H1 (cell line): ENCODE measurements at regions not wholly inside any gene's neighbourhood (a gene's known extent, or its start where the extent isn't known, plus 50 kb on each side); places are given as distances from the start of the nearest gene placed in this dataset.

Experiments used
- CTCF ChIA-PET: fragments of 300-600 bp; sonication (Branson Sonifier 250); formaldehyde crosslinking; loops from one replicate; lab custom pipeline; 2021; ENCODE audit not compliant: partially characterized antibody; lab: Charles Lee
- POLR2A ChIA-PET: fragments of 300-600 bp; sonication (Branson Sonifier 250); formaldehyde crosslinking; loops from one replicate; lab custom pipeline; 2021; ENCODE audit warnings: inconsistent platforms; ENCODE audit not compliant: partially characterized antibody; lab: Charles Lee
- DNase-seq, 2 experiments: peaks; one replicate each; pipeline versions ENCODE4 v3.0.0 to v3.0.0-alpha.2; 2010 to 2022; ENCODE audit warnings: low spot score in 2 of 2, low read depth in 1 of 2, mixed read lengths in 1 of 2
- FAIRE-seq: peaks from 2 replicates; lab custom pipeline; 2011; peaks lifted over from hg19 to GRCh38; lab: Jason Lieb, UNC
- H2AFZ ChIP-seq: 2 replicates; pipeline ENCODE4 v1.8.1; 2012; ENCODE audit warnings: low read length, inconsistent platforms
- H2AK5ac ChIP-seq: 2 replicates; pipeline ENCODE4 v1.6.1; 2013; ENCODE audit warnings: low read depth, low read length
- H2BK120ac ChIP-seq: replicated peaks from 2 replicates; pipeline ENCODE3; 2013; ENCODE audit warnings: low read depth, low read length, inconsistent platforms
- H2BK12ac ChIP-seq: 2 replicates; pipeline ENCODE4 v1.6.1; 2013; ENCODE audit warnings: low read depth, low read length
- H2BK15ac ChIP-seq: 2 replicates; pipeline ENCODE4 v1.6.1; 2013; ENCODE audit warnings: low read length
- H2BK20ac ChIP-seq: 2 replicates; pipeline ENCODE4 v1.6.1; 2013; ENCODE audit warnings: low read length
- H2BK5ac ChIP-seq: 2 replicates; pipeline ENCODE4 v1.6.1; 2013; ENCODE audit warnings: low read depth, low read length
- H3K14ac ChIP-seq: 2 replicates; pipeline ENCODE4 v1.6.1; 2013; ENCODE audit warnings: inconsistent platforms; ENCODE audit not compliant: insufficient read length
- H3K18ac ChIP-seq: 2 replicates; pipeline ENCODE4 v1.6.1; 2013; ENCODE audit warnings: low read length; ENCODE audit errors: extremely low read depth
- H3K23ac ChIP-seq: 2 replicates; pipeline ENCODE4 v1.6.1; 2013; ENCODE audit warnings: inconsistent platforms; ENCODE audit not compliant: insufficient read length
- H3K23me2 ChIP-seq: 2 replicates; pipeline ENCODE4 v1.6.1; 2013; ENCODE audit warnings: low read depth, low read length
- H3K27ac ChIP-seq: 2 replicates; pipeline ENCODE4 v1.6.1; 2011; ENCODE audit warnings: low read depth, low read length, inconsistent platforms
- H3K27me3 ChIP-seq, 4 experiments: replicated peaks in 1 of 4; 1 replicate in 1 of 4; 2 replicates in 3 of 4; pipeline versions ENCODE4 v1.6.1 to v1.8.1; 2011 to 2013; ENCODE audit warnings: low read length in 3 of 4, mild to moderate bottlenecking in 3 of 4, inconsistent platforms in 2 of 4, mixed read lengths in 2 of 4, moderate library complexity in 1 of 4; ENCODE audit not compliant: control insufficient read depth in 3 of 4, insufficient read depth in 3 of 4; ENCODE audit errors: extremely low read depth in 1 of 4
- H3K36me3 ChIP-seq, 4 experiments: 2 replicates each; pipeline versions ENCODE4 v1.6.1 to v1.8.1; 2011 to 2013; ENCODE audit warnings: mild to moderate bottlenecking in 4 of 4, low read length in 3 of 4, moderate library complexity in 2 of 4, control low read depth in 1 of 4, inconsistent platforms in 1 of 4; ENCODE audit not compliant: insufficient read depth in 4 of 4, control insufficient read depth in 2 of 4
- H3K4ac ChIP-seq: replicated peaks from 2 replicates; pipeline ENCODE3; 2013; ENCODE audit warnings: low read length, low read depth, mixed read lengths, inconsistent platforms; ENCODE audit not compliant: insufficient read length
- H3K4me1 ChIP-seq, 4 experiments: replicated peaks in 1 of 4; 1 replicate in 1 of 4; 2 replicates in 3 of 4; pipeline versions ENCODE4 v1.6.1 to v1.8.1; 2011 to 2013; ENCODE audit warnings: low read length in 3 of 4, inconsistent platforms in 2 of 4, mixed read lengths in 1 of 4; ENCODE audit not compliant: insufficient read depth in 4 of 4, control insufficient read depth in 3 of 4
- H3K4me2 ChIP-seq, 2 experiments: 2 replicates each; pipeline versions ENCODE4 v1.6.1 to v1.8.1; 2011 to 2013; ENCODE audit warnings: low read depth in 2 of 2, low read length in 2 of 2, control low read depth in 1 of 2, inconsistent platforms in 1 of 2, mild to moderate bottlenecking in 1 of 2; ENCODE audit not compliant: insufficient read depth in 1 of 2
- H3K4me3 ChIP-seq, 4 experiments: fragments of 200-600, 300-600 bp in 1 of 4; sonication (generic), shearing (Covaris generic), sonication (Bioruptor Twin) in 1 of 4; 2 replicates each; pipeline versions ENCODE4 v1.5.1 to v1.8.1; 2011 to 2016; ENCODE audit warnings: low read length in 4 of 4, low read depth in 3 of 4, control low read depth in 2 of 4, inconsistent platforms in 2 of 4, mild to moderate bottlenecking in 2 of 4, mixed read lengths in 1 of 4, moderate library complexity in 1 of 4; ENCODE audit not compliant: insufficient read depth in 2 of 4; ENCODE audit errors: extremely low read depth in 1 of 4
- H3K56ac ChIP-seq: replicated peaks from 2 replicates; pipeline ENCODE3; 2013; ENCODE audit warnings: low read depth, mild to moderate bottlenecking, mixed read lengths, low read length, inconsistent platforms; ENCODE audit not compliant: insufficient read length
- H3K79me1 ChIP-seq: 2 replicates; pipeline ENCODE4 v1.6.1; 2013; ENCODE audit warnings: low read depth, low read length, control low read depth
- H3K79me2 ChIP-seq, 2 experiments: 2 replicates each; pipeline versions ENCODE4 v1.6.1 to v1.8.1; 2012 to 2013; ENCODE audit warnings: low read length in 2 of 2, mild to moderate bottlenecking in 2 of 2, inconsistent platforms in 1 of 2; ENCODE audit not compliant: insufficient read depth in 2 of 2, control insufficient read depth in 1 of 2
- H3K9ac ChIP-seq, 4 experiments: replicated peaks in 1 of 4; 1 replicate in 1 of 4; 2 replicates in 3 of 4; pipeline versions ENCODE4 v1.6.1 to v1.8.1; 2011 to 2013; ENCODE audit warnings: low read depth in 3 of 4, low read length in 3 of 4, control low read depth in 2 of 4, mild to moderate bottlenecking in 2 of 4, moderate library complexity in 2 of 4, inconsistent platforms in 1 of 4; ENCODE audit errors: extremely low read depth in 1 of 4
- H3K9me3 ChIP-seq, 2 experiments: 2 replicates each; pipeline versions ENCODE4 v1.6.1 to v1.8.1; 2012 to 2013; ENCODE audit warnings: mild to moderate bottlenecking in 2 of 2, moderate library complexity in 2 of 2, control low read depth in 1 of 2, inconsistent platforms in 1 of 2, low read depth in 1 of 2, low read length in 1 of 2, mixed read lengths in 1 of 2; ENCODE audit not compliant: insufficient read depth in 2 of 2
- H4K20me1 ChIP-seq, 2 experiments: replicated peaks in 1 of 2; 2 replicates each; pipeline versions ENCODE3 to v1.8.1; 2011 to 2013; ENCODE audit warnings: inconsistent platforms in 2 of 2, low read length in 2 of 2, mild to moderate bottlenecking in 1 of 2; ENCODE audit not compliant: insufficient read depth in 2 of 2, control insufficient read depth in 1 of 2
- H4K5ac ChIP-seq: 2 replicates; pipeline ENCODE4 v1.6.1; 2013; ENCODE audit warnings: low read length, low read depth, mixed read lengths, inconsistent platforms; ENCODE audit not compliant: insufficient read length
- H4K8ac ChIP-seq: 2 replicates; pipeline ENCODE4 v1.8.0; 2013; ENCODE audit warnings: mild to moderate bottlenecking, moderate library complexity, low read length, inconsistent platforms; ENCODE audit not compliant: insufficient read depth; ENCODE audit errors: extremely low read depth
- H4K91ac ChIP-seq: replicated peaks from 2 replicates; pipeline ENCODE3; 2013; ENCODE audit warnings: low read length, mixed read lengths, inconsistent platforms; ENCODE audit not compliant: insufficient read length
- CTBP2 ChIP-seq: IDR thresholded peaks from 2 replicates; pipeline ENCODE4 v1.7.0; 2011; ENCODE audit warnings: borderline replicate concordance, mild to moderate bottlenecking, moderate library complexity, mixed read lengths, low read length; ENCODE audit not compliant: insufficient read depth, insufficient read length
- HDAC6 ChIP-seq: IDR thresholded peaks from one replicate; pipeline ENCODE4 v1.7.1; 2012; ENCODE audit warnings: low read depth, mild to moderate bottlenecking, inconsistent platforms, low read length, moderate library complexity
- JUND ChIP-seq: IDR thresholded peaks from 2 replicates; pipeline ENCODE4 v1.6.1; 2011; ENCODE audit warnings: mild to moderate bottlenecking, improper control_type of control experiment, low read length
- POLR2A ChIP-seq, 2 experiments: IDR thresholded peaks; 1 replicate in 1 of 2; 2 replicates in 1 of 2; pipeline ENCODE4 v1.6.1; 2011; ENCODE audit warnings: low read depth in 2 of 2, low read length in 2 of 2, mild to moderate bottlenecking in 2 of 2; ENCODE audit errors: control extremely low read depth in 1 of 2
- POLR2AphosphoS5 ChIP-seq: IDR thresholded peaks from 2 replicates; pipeline ENCODE4 v1.6.1; 2011; ENCODE audit warnings: low read depth, low read length
- SP1 ChIP-seq: IDR thresholded peaks from 2 replicates; pipeline ENCODE4 v1.6.1; 2011; ENCODE audit warnings: low read depth, low read length
- WGBS, 2 experiments: shearing (Covaris generic) in 1 of 2; methylation state at CpG; one replicate each; pipeline versions ENCODE4 v1.1.6 to v1.1.7; 2013 to 2015; ENCODE audit warnings: low lambda C conversion rate in 2 of 2, mixed read lengths in 2 of 2, inconsistent platforms in 1 of 2, low coverage in 1 of 2, missing lambda C conversion rate in 1 of 2; ENCODE audit not compliant: insufficient replicate concordance in 2 of 2, insufficient coverage in 1 of 2, insufficient read length in 1 of 2; ENCODE audit errors: extremely low coverage in 1 of 2, missing lambda C conversion rate in 1 of 2; 5-methylcytosine and 5-hydroxymethylcytosine counted together

DNA sequence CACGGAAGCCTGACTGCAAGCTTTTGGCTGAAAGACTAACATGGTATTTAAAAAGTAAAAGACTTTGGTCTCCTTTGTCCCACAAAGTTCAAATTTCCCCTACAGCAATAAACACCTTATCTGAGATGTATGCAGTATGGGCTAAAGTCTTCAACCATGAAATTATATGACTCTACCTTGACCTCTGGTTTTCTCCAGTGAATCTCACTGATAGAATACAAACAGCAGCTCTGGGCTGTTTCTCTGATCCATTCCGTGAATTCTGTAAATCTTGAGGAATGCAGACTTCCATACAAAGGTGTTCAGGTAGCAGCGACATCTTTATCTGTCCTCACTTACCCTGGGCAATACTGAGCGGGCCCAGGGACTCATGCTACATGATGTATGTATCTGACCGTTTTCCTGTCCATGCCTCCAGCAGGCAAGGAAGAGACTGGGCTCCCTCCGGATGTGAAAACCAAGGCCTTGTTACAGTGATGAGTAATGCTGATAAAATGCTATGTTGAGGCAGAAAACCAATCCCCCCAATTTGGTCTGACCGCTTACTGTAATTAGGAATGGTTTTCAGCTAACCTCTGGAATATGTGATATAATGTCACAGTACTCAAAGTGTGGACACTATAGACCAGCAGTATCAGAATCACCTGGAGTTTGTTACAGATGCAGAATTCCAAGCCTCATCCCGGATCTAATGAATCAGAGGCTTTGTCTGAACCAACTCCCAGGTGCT, 589.8 kb downstream of the HS3ST4 start:
- H4K20me1 ChIP-seq, result no peaks in the 10 kb centered on the region
- H3K4me2 ChIP-seq, result no peak overlapping the region
- ChIA-PET CTCF (no interaction called here), POLR2A (no interaction called here)
- H4K8ac ChIP-seq, result no peak overlapping the region
- TF ChIP-seq CTBP2, result no peak
- TF ChIP-seq POLR2AphosphoS5, result no peak
- TF ChIP-seq JUND, result peak; percentile 76
- TF ChIP-seq SP1, result no peak
- no peak for TF ChIP-seq POLR2A (IDR thresholded peaks at IDR 0.05; ENCODE audit: control extremely low read depth in 1 of 2, low read depth in 2 of 2, low read length in 2 of 2)
- no peak for TF ChIP-seq HDAC6
- no peak overlapping the region for H2BK120ac ChIP-seq
- no peaks in the 10 kb centered on the region for H3K27me3 ChIP-seq
- H3K79me1 ChIP-seq, result no peaks in the 10 kb centered on the region
- no peak overlapping the region for H3K27ac ChIP-seq
- peaks cover 0 to 4% of the 10 kb centered on the region in 2 experiments; a peak in 2 of 4 replicates for H3K9me3 ChIP-seq
- 70% methylated on average over 8 of the region's 8 CpGs; no CpG with 5 or more reads in 1 of the 2 experiments for WGBS, 2 experiments
- H3K56ac ChIP-seq, result no peak overlapping the region
- no peak overlapping the region; the same call in 1 of the 2 replicates for H2BK5ac ChIP-seq
- H3K23me2 ChIP-seq, result no peaks in the 10 kb centered on the region; the same call in 1 of the 2 replicates
- no peak overlapping the region for H3K4me3 ChIP-seq
- no peak overlapping the region for H4K5ac ChIP-seq
- no peak overlapping the region for H3K9ac ChIP-seq
- H3K18ac ChIP-seq, result no peak overlapping the region
- H3K23ac ChIP-seq, result no peak overlapping the region
- peak overlapping the region; percentile 17; the same call in 1 of the 2 replicates for H2AFZ ChIP-seq
- no peak overlapping the region for H3K14ac ChIP-seq
- no peak overlapping the region for H4K91ac ChIP-seq
- no peaks in the 10 kb centered on the region for H3K36me3 ChIP-seq
- no peak for DNase-seq
- H3K4ac ChIP-seq, result no peak overlapping the region
- no peak overlapping the region for H2BK15ac ChIP-seq
- H3K79me2 ChIP-seq, result no peaks in the 10 kb centered on the region
- H3K4me1 ChIP-seq, result peaks cover 0 to 10% (median 6%) of the 10 kb centered on the region in 4 experiments; a peak in 5 of 7 replicates
- no peak overlapping the region for H2AK5ac ChIP-seq
- FAIRE-seq, result peak; percentile 13
- no peak overlapping the region for H2BK20ac ChIP-seq
- no peak overlapping the region for H2BK12ac ChIP-seq
